MM.1S (cell line): ENCODE measurements at regions not wholly inside any gene's neighbourhood (a gene's known extent, or its start where the extent isn't known, plus 50 kb on each side); places are given as distances from the start of the nearest gene placed in this dataset.

Experiments
- DNase-seq: peaks from one replicate; pipeline ENCODE4 v3.0.0-alpha.2; 2015
- H2AFZ ChIP-seq: fragments of 300-600 bp; sonication (generic); 2 replicates; pipeline ENCODE4 v1.6.0; 2016; ENCODE audit warnings: antibody characterized with exemption, low read length
- H3F3A ChIP-seq: fragments of 300-600 bp; sonication (generic); 2 replicates; pipeline ENCODE4 v1.6.1; 2016; ENCODE audit warnings: mild to moderate bottlenecking, antibody characterized with exemption, low read length, moderate library complexity, mixed read lengths; ENCODE audit not compliant: insufficient read depth
- H3K27ac ChIP-seq: fragments of 300-600 bp; sonication (generic); 2 replicates; pipeline ENCODE4 v1.5.1; 2016; ENCODE audit warnings: mild to moderate bottlenecking, low read length
- H3K27me3 ChIP-seq: fragments of 300-600 bp; sonication (generic); replicated peaks from 2 replicates; pipeline ENCODE4 v1.6.0; 2016; ENCODE audit warnings: low read length; ENCODE audit not compliant: insufficient read depth
- H3K36me3 ChIP-seq: fragments of 300-600 bp; sonication (generic); replicated peaks from 2 replicates; pipeline ENCODE4 v1.6.1; 2016; ENCODE audit warnings: mild to moderate bottlenecking, low read length, mixed read lengths; ENCODE audit not compliant: insufficient read depth
- H3K4me1 ChIP-seq: fragments of 300-600 bp; sonication (generic); 2 replicates; pipeline ENCODE4 v1.6.1; 2016; ENCODE audit warnings: low read length, mixed read lengths
- H3K4me2 ChIP-seq: fragments of 300-600 bp; sonication (generic); 2 replicates; pipeline ENCODE4 v1.6.0; 2016; ENCODE audit warnings: low read depth, low read length
- H3K4me3 ChIP-seq: fragments of 300-600 bp; sonication (generic); 2 replicates; pipeline ENCODE4 v1.5.1; 2016; ENCODE audit warnings: low read length, mixed read lengths
- H3K79me2 ChIP-seq: fragments of 300-600 bp; sonication (generic); 2 replicates; pipeline ENCODE4 v1.6.1; 2016; ENCODE audit warnings: mixed run types, low read length, mixed read lengths
- H3K9ac ChIP-seq: fragments of 300-600 bp; sonication (generic); 2 replicates; pipeline ENCODE4 v1.6.1; 2016; ENCODE audit warnings: low read length, mixed read lengths
- H3K9me2 ChIP-seq: fragments of 300-600 bp; sonication (generic); replicated peaks from 2 replicates; pipeline ENCODE4 v1.6.1; 2016; ENCODE audit warnings: mild to moderate bottlenecking, low read length, mixed read lengths; ENCODE audit not compliant: insufficient read depth
- H3K9me3 ChIP-seq: fragments of 300-600 bp; sonication (generic); replicated peaks from 2 replicates; pipeline ENCODE4 v1.6.1; 2016; ENCODE audit warnings: mild to moderate bottlenecking, low read length, mixed read lengths; ENCODE audit not compliant: insufficient read depth
- H4K20me1 ChIP-seq: fragments of 300-600 bp; sonication (generic); 2 replicates; pipeline ENCODE4 v1.6.1; 2016; ENCODE audit warnings: mild to moderate bottlenecking, low read length, moderate library complexity, mixed read lengths; ENCODE audit not compliant: insufficient read depth
- CTCF ChIP-seq: fragments of 300-600 bp; sonication (generic); IDR thresholded peaks from 2 replicates; pipeline ENCODE4 v1.5.1; 2016; ENCODE audit warnings: antibody characterized with exemption, low read length, mixed read lengths
- EZH2 ChIP-seq: fragments of 300-600 bp; sonication (generic); optimal IDR thresholded peaks from 2 replicates; pipeline ENCODE3; 2017; ENCODE audit warnings: low read depth, mild to moderate bottlenecking, antibody characterized with exemption, low read length, mixed read lengths
- EZH2phosphoT487 ChIP-seq: fragments of 300-600 bp; sonication (generic); IDR thresholded peaks from 2 replicates; pipeline ENCODE4 v1.6.1; 2018; ENCODE audit warnings: antibody characterized with exemption, low read length

GRCh38 chr10:3980144-3980543 lies 195.1 kb upstream of the KLF6 start:
- Histone ChIP-seq H3K27ac (no peak overlapping the region), H3K9ac (no peak overlapping the region), H3K4me1 (no peaks in the 10 kb centered on the region), H3K4me3 (no peak overlapping the region), H2AFZ (no peak overlapping the region), H4K20me1 (no peaks in the 10 kb centered on the region), H3K27me3 (no peaks in the 10 kb centered on the region), H3K4me2 (no peak overlapping the region), H3K9me2 (no peaks in the 10 kb centered on the region), H3K36me3 (no peaks in the 10 kb centered on the region), H3K9me3 (no peaks in the 10 kb centered on the region), H3K79me2 (no peaks in the 10 kb centered on the region), H3F3A (no peaks in the 10 kb centered on the region)
- no peak for DNase-seq
- no peak for TF ChIP-seq EZH2
- no peak for TF ChIP-seq CTCF
- no peak for TF ChIP-seq EZH2phosphoT487

- Histone ChIP-seq H3K9me2 (no peaks in the 10 kb centered on the region), H3K9me3 (no peaks in the 10 kb centered on the region), H3K27me3 (no peaks in the 10 kb centered on the region), H3K4me3 (no peak overlapping the region), H3K4me2 (no peak overlapping the region), H4K20me1 (no peaks in the 10 kb centered on the region), H3K4me1 (no peaks in the 10 kb centered on the region), H3K9ac (no peak overlapping the region), H2AFZ (no peak overlapping the region), H3F3A (no peaks in the 10 kb centered on the region), H3K79me2 (no peaks in the 10 kb centered on the region), H3K27ac (no peak overlapping the region), H3K36me3 (no peaks in the 10 kb centered on the region)
- DNase-seq = no peak
- TF ChIP-seq CTCF (no peak), EZH2phosphoT487 (no peak), EZH2 (no peak)
Measured at GRCh38 chr10:3978761-3979160, 193.8 kb upstream of the KLF6 start.

GRCh38 chr10:3978174-3978573 lies 193.2 kb upstream of the KLF6 start:
- no peaks in the 10 kb centered on the region for H4K20me1 ChIP-seq
- no peaks in the 10 kb centered on the region for H3K27me3 ChIP-seq
- H3K27ac ChIP-seq = no peak overlapping the region
- H3K9ac ChIP-seq = no peak overlapping the region
- no peak for DNase-seq
- no peaks in the 10 kb centered on the region for H3K36me3 ChIP-seq
- H3K79me2 ChIP-seq = no peaks in the 10 kb centered on the region
- no peak overlapping the region for H2AFZ ChIP-seq
- no peaks in the 10 kb centered on the region for H3F3A ChIP-seq
- no peaks in the 10 kb centered on the region for H3K4me1 ChIP-seq
- H3K4me2 ChIP-seq = no peak overlapping the region
- H3K9me2 ChIP-seq = no peaks in the 10 kb centered on the region
- no peaks in the 10 kb centered on the region for H3K9me3 ChIP-seq
- no peak for TF ChIP-seq CTCF
- no peak for TF ChIP-seq EZH2phosphoT487
- TF ChIP-seq EZH2 = no peak
- H3K4me3 ChIP-seq = no peak overlapping the region

- H3K9ac ChIP-seq = no peak overlapping the region
- no peaks in the 10 kb centered on the region for H3K9me2 ChIP-seq
- no peaks in the 10 kb centered on the region for H3K36me3 ChIP-seq
- no peaks in the 10 kb centered on the region for H3K9me3 ChIP-seq
- no peaks in the 10 kb centered on the region for H3K27me3 ChIP-seq
- TF ChIP-seq EZH2phosphoT487 = no peak
- TF ChIP-seq EZH2 = no peak
- no peak for TF ChIP-seq CTCF
- no peak overlapping the region for H2AFZ ChIP-seq
- no peaks in the 10 kb centered on the region for H3K79me2 ChIP-seq
- H3K4me3 ChIP-seq = no peak overlapping the region
- DNase-seq = no peak
- H3F3A ChIP-seq = no peaks in the 10 kb centered on the region
- no peak overlapping the region for H3K4me2 ChIP-seq
- no peaks in the 10 kb centered on the region for H3K4me1 ChIP-seq
- no peak overlapping the region for H3K27ac ChIP-seq
- no peaks in the 10 kb centered on the region for H4K20me1 ChIP-seq
Measured at GRCh38 chr10:3977761-3978160, 192.8 kb upstream of the KLF6 start.
